GM21423 (cell line): ENCODE measurements at regions not wholly inside any gene's neighbourhood (a gene's known extent, or its start where the extent isn't known, plus 50 kb on each side); places are given as distances from the start of the nearest gene placed in this dataset.

Source experiments
- ATAC-seq: cut with Tn5 transposase; IDR thresholded peaks from one replicate; pipeline ENCODE4 v1.9.1; 2021; ENCODE audit warnings: mild to moderate bottlenecking, moderate library complexity; ENCODE audit not compliant: unreplicated experiment

DNA sequence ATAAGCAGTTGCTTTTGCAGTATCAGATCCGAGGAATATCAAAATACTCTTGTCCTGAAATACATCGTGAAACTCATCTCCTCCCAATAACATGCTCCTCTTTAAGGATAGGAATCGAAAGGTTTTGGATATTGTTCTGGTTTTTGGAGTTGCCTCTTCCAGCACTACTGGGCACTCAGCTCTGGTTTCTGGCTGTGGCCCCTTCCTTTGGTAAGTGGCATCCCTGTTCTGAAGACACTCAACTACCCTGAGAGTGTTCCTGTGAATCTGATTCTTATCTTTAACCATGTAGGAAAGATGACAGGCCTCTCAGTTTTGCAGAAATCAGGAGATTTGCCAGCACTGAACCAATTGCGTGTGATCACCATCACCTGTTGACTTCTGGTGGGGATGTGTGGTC lies 327.5 kb upstream of the TBL1XR1 start:
- ATAC-seq, result no peak

DNA sequence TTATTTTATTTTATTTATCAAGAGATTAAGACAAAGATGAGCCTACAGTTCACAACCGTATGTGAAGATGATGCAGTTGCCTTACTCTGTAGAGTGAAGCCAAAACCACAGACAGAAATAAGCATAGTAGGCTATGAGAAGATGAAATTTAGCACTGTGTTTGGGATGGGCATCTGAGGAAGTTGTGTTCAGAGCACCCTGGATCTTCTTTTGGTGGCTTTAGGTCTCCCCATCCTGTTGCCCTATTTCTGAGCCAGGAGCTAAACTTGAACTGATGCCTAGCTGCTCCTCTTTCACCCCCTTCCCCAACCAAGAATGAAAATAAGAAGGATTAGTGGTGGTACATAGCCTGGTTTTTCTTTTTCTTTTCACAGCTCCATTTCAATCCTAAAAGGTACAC lies 328.1 kb upstream of the TBL1XR1 start:
- ATAC-seq, result no peak

DNA sequence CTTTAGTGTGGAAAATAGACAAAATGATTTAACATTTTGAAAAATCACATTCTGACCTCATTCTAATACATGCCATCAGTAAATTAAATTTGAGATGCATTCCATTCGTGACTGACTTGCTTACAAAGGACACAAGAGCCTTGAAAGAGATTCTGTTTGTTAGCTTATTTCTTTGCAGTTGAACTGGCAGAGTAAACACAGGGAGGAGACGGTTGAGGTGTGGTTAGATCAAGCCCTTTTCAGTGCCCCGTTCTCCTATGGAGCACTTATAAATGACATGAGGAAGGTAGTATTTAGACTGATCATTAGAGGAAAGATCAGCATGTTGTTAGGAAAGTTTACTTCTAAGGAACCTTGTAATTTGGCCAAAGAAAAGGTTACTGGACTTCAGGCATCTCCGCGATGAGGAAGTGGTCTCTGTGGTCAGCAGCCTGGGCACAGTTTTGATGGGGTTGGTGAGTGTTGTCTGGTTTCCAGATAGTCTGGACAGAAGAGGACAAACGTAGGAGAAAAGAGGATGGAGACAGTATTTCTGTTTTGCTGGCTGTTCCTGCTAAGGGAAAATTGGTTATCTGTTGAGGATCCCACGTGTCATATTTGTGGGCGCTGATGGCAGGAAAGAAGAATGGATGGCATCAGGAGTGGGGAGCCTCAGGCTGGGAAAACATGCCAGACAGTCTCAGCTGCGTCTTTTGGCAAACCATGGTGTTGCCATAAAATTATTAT lies 328.9 kb upstream of the TBL1XR1 start:
- no peak for ATAC-seq

DNA sequence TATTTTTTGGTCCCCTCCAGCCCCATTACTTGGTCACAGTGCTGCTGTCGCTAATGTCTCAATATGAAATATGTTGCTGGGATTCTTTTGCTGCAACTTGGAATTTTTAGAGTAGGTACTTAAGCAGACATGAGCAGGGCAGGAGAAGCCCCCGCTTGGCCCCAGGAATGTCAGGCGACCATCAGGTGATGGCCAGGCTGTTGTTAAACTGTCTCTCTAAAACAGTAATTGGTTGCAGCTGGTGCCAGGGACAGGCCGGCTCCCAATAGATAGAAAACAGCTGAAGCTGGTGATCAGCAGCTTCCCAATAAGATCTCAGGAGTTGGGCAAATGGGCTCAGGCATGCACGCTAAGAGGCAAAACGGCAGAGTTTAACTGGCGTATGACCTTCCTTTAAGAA lies 329.9 kb upstream of the TBL1XR1 start:
- no peak for ATAC-seq

DNA sequence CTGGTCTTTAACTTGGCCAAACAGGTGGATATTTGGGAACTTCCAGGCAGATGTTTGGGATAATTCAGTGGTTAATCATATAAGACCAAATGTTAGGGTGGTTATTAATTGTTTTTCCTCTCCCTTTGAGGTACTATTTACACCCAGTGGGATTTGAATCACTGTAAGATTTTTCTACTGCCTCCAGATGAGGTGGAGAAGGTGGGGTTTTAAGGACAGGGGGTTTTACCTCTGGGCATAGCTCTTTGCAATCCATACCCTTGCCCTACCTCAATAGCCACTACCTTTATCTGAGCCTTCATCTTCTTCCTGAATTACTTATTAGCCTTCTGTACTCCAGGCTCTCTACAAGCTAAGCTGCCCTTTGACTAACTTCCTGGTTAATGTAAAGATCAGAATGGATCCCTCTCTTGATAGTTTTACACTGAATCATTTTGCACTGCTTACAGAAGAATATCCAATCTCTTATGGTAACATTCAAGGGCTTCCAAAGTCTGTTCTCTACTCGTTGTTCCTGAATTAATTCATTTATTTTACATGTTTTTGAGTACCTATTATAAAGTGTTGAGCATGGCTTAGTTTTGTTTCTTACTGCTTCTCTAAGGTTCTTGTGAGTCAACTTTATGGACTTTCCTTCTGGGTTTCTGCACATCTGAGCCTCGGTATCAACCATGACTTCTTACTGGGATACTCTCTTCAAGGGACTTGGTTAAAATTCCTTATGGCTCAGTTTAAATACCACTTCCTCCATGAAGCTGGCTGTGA lies 331.2 kb upstream of the TBL1XR1 start:
- ATAC-seq, result no peak

DNA sequence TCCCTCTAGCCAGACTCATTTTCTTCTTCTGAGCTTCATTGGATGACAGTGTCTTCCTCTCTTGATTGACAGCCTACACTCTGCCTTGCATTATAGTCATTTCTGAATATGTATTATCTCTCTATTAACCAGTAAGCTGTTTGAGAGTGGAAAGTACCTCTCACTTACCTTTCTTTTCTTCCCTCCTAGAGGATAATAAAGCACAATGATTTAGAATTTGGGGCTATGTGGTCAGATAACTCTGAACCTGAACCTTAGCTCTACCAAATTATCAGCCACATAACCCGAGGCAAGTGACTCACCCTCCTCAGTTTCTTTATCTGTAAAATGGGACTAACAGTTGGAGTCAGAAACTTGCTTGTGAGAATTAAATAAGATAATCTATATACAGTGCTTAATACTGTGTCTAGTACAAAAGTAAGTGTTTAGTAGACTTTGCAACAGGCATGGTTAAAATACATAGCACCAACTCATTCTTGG lies 331.8 kb upstream of the TBL1XR1 start:
- no peak for ATAC-seq

DNA sequence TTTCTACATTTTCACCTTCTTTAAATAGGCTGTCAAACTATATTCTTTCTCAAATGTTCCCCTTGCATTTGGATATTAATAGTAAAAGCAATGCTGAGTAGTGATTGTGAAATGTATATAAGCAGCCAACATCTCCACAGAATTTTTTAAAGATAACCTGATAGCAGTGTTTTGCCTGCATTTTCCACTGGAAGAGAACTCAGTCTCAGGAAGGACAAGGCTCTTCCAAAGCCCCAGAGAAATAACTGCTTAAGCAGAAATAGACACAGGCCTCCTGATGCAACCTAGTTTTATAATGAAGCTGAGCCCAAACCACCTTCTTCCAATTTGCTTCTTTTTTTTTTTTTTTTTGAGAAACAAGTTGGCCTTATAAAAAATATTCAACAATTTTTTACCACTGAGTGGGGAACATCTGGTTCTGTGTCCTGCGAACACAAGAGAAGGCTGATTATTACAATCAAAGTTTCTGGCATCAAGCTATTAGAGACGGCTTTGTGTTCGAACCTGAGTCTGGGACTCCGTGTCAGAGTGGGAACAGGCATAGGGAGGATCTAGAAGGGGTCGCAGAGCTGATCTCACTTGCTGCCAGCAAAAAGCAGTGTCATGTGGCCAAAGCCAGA lies 332.5 kb upstream of the TBL1XR1 start:
- ATAC-seq, result no peak

DNA sequence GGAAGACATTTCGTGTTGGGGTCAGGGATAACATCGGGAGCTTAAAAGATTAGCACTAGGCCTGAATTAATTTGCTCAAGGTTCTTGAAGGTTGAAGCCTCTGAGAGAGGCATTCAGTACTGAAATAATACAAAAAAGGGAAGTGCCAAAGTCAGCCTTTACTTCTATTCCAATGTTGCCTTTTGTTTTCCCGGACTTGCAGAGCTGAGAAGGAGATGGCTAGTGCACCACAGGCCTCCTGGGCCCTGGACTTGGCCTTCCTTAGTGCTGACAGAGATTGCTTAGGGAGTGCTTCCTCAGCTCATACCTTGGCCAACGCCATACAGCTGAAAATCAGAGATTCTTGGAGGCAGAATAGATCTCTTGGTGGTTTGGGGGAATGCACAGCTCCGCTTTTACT lies 333.6 kb upstream of the TBL1XR1 start:
- ATAC-seq, result no peak

DNA sequence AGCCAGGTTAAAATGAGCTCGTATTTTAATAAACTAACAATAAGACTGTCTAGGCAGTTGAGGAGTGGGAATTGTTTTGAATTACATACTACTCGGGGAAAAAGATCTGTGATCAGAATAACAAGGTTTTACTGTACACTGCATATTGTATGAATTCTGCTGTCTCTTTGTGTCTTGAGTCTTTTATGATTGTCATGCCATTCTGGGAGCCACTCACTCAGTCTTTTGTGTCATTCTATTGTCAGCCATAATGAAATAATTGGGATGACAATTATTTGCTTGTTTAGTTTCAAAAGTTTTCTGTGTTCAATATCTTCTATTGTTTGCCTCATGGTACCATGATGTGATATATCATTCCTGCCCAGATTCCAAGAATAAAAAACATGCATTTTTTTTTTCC lies 339.6 kb upstream of the TBL1XR1 start:
- ATAC-seq, result no peak

DNA sequence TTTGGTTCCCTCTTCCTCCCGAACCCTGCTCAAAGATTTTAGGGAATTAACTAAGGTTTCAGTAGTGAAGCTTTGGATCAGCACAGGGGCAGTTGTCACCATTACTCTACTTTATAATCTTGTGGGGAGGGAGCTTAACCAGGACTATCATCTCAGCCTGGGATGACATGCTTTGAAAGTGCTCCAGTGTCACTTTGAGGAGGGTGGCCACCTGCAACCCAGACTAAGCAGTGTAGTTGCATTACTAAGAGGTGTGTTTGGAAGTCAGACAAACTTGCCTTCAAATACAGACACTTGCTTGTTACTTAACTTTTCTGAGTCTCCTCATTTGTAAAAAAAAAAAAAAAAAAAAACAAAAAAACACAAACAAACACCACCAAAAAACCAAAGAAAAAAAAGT lies 340.3 kb upstream of the TBL1XR1 start:
- ATAC-seq, result no peak

DNA sequence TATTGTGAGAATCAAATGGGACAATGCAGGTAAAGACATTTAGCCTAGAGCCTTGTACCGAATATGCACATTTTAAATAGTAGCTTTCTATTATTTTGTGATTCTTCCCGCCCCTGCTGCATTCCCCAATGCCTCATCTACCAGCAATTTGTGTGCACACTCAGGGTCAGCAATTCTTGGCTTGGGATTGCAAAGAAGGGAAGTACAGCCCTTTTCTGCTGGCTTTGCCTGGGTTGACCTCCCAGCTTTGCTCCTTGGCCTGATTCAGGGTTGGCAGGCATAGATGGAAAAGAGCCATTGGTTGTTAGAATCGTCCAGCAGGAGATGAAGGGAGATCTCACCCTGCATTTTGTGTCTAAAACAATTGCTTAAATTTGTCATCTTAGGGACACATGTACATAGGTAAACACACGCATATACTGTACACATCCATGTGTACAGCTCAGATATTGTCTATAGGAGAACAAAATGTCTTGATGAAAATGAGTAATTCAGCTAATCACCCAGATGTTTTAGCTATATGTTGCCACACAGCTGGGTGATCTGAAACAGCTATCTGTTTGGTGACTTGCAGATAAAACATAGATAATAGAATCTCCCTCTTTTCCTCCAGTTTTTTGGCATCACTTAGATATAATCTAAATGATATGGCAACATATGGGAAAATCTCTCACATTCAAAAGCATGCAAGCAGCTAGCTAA lies 340.9 kb upstream of the TBL1XR1 start:
- ATAC-seq, result no peak

DNA sequence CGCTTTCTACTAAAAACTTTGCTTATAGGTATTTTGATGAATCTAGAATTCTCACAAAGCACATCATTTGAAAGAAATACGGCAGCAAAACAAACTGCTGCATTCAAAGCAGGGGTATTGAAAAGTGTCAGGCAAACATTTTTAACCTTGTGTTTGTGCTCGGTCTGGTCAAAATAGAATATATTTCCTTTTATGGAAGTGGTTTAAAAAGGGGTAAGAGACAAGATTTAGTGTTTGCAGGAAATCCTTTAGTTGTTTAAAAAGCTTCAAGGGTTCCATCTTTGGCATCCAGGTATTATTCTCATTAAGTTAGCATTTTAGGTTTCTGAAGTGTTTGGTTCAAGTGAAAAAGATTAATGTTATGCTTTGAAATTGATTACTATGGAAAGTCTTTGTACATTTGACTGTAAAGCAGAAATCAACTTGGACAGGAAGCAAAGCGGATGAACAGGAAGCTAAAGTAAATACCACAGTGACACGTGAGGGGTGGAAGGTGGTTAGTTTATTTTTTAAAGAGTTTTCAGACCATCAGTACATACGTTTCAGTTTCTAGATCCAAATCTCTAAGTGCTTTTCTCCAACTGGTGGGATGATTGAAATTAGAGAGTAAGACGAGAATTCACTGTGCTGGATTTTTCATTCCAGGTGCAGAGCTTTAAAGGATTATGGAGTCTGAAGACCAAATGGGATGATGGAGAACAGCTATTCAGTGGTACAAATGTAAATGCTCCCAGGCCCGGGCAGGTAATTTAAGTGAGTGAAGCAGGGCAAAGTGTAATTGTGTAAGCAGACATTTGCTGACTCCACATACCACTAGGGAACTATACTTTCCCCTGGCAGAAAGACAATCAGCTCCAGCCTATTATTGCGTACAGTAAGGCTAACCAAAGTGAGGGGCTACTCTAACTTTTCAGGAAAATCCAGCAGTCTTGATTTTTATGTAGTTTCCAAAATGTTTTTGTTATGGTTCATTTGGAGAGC lies 341.8 kb upstream of the TBL1XR1 start:
- ATAC-seq, result peak; percentile 98

DNA sequence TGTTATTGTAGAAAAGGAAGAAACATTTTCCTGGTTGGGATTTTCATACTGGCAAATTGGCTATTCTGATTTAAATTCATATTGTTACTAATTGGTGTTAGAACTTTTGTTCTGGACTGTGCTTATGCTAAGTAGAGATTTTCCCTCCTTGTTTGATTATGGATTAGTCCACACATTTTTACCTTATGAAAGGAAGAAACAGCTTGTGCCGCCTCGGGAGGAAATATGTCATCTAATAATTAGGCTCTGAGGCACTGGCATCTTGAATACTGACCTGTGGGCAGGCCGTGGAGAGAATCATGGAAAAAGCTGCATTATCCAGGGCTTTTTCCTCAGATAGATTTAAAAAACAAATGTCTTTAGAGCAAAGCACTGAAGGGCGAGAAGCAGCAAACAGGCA lies 344.3 kb upstream of the TBL1XR1 start:
- no peak for ATAC-seq

DNA sequence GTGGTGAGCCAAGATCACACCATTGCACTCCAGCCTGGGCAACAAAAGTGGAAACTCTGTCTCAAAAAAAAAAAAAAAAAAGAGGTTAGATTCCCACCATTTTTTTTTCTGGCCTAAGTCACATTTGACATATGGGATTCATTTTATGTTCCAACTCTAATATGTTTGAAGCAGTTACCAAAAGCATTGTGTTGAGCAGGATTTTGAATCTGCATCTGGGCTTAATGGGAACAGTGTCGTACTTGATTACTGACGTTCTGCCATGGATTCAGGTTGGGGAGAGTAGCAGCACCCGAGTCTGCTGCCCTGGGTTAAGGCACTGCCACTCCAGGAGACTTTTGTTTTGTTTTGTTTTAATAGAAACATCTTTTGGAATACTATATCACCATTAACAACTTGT lies 348.7 kb upstream of the TBL1XR1 start:
- ATAC-seq, result no peak

DNA sequence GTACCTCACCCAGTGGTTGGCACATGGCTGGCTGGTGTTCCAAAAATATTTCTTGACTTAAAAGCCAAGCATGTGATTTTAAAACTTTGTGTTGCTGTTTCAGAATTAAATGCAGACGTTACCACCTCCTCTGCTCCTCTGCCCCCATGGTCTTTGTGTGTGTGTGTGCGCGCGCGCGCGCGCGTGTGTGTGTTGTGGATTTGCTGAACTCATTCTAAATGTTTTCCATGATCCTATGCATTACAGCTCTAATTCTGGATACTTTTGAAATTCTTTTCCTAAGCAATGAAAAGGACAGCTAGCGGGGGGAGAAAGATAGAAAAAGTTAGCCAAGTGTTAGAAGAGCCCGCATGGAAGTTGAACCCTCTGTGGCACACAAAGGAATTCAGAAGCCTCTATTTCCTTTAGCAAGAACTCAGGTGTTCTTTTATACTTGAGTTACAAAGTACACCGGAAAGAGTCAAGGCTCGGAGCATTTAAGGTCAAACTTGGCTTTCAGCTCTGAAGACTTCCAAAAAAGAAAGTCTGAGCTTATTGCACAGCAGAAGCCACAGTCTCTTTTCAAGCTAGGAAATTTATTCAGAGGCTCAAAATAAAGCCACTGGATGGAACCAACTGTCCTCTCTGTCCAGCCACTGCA lies 350.5 kb upstream of the TBL1XR1 start:
- ATAC-seq, result no peak

DNA sequence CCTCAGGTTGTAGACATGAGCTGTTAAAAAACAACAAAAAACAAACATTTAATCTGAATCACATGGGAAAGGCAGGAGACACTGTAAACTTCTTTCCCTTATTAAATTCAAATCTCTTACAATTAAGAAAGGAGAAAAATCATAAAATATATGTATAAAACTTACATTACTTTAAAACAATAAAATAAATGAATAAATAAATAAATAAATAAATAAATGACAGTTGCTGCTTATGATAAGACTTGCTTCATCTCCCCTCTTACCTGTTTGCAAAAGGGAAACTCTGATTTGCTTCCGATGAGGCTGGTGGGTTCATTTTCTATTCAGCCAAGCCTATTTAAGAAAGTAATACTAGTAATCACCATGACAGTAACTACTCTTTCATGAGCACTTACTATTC lies 353.4 kb upstream of the TBL1XR1 start:
- no peak for ATAC-seq

DNA sequence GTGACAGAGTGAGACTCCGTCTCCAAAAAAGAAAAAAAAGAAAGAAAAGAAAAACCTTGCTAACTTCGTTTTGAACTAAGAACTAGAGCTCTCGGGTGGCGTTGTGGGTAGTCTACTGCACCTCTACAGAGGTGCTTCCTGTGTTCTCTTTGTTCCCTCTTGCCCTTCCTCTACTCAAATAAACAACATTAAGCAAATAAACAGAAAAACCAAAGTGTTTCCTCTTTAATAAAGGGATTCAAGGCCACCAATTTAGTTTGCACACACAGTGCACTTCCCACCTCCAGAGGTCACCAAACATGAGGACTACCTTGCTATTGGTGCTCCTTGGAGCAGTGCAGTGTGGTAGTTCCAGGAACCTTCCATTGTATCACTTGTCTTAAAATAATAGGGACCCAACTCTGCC lies 354.2 kb upstream of the TBL1XR1 start:
- ATAC-seq, result no peak

DNA sequence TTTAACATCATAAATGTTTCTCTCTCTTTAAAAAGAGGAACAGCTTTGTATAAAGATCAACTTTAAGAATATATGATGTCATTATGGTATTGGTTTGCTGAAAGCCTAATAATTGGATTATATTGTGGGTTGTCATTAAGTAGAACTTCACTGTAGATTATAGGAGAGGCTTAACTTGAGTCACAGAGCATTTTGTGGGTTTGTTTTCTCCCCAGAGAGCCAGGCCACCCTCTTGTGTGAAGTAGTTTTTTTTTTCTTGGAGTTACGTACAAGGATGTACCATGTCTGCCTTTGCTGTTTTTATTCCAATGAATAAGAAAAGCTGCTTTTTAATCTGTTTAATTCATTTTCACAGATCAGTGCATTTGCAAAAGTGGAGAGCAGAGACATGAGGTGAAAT lies 354.8 kb upstream of the TBL1XR1 start:
- no peak for ATAC-seq

DNA sequence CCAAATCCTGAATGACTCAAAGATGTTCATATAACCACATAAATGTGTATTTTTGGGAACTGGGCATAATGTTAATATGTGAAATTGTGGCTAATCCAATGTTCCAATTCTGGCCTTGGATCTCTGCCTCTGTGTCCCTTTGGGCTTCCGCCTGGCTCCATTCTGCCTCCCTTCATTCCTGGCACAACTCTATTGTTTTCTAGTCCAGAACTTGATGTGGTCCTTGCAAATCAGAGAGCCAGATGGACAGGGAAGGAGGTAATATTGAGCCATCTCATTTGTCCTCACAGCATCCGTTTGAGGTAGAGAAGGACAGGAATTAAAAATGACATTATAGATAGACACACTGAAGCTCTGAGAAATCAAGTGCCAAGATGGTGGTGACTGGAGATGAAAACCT lies 355.7 kb upstream of the TBL1XR1 start:
- no peak for ATAC-seq

DNA sequence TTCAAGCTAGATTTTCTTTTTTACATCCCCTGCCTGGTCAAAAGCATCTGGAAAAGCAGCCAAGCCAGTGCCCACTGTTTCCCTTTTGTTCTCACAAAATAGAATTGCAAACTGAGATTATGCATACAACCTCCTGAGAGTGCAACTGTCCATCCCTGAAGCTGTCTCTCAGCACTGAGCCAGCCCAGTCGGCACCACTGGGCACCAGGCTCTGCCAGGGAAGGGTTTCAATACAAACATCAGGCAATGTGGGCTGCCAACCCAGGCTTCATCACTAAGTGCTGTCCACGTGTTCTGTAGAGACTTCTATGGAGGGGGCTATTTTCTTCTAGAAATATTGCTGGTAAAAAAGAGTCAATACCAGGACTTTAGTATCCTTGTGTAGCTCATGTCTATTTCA lies 356.3 kb upstream of the TBL1XR1 start:
- ATAC-seq, result no peak
